Left hindlimb (tissue), 1 donor: ENCODE measurements at regions not wholly inside any gene's neighbourhood (a gene's known extent, or its start where the extent isn't known, plus 50 kb on each side); places are given as distances from the start of the nearest gene placed in this dataset.
"Not testable (repeated sequence)": the region's sequence is repeated elsewhere in the genome, so short reads cannot be mapped to it uniquely, and the experiment has no call there.

Experiments used
- DNase-seq: peaks from one replicate; pipeline ENCODE4 v3.0.0-alpha.2; 2018

DNA sequence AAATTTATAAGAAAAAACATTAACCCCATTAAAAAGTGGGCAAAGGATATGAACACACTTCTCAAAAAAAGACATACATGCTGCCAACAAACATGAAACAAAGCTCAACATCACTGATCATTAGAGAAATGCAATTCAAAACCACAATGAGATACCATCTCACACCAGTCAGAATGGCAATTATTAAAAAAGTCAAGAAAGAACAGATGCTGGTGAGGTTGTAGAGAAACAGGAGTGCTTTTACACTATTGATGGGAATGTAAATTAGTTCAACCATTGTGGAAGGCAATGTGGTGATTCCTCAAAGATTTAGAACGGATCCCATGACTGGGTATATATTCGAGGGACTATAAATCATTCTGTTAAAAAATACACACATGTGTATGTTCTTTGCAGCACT is 1665.5 kb downstream of the BRINP3 start:
- DNase-seq = not testable (repeated sequence)

DNA sequence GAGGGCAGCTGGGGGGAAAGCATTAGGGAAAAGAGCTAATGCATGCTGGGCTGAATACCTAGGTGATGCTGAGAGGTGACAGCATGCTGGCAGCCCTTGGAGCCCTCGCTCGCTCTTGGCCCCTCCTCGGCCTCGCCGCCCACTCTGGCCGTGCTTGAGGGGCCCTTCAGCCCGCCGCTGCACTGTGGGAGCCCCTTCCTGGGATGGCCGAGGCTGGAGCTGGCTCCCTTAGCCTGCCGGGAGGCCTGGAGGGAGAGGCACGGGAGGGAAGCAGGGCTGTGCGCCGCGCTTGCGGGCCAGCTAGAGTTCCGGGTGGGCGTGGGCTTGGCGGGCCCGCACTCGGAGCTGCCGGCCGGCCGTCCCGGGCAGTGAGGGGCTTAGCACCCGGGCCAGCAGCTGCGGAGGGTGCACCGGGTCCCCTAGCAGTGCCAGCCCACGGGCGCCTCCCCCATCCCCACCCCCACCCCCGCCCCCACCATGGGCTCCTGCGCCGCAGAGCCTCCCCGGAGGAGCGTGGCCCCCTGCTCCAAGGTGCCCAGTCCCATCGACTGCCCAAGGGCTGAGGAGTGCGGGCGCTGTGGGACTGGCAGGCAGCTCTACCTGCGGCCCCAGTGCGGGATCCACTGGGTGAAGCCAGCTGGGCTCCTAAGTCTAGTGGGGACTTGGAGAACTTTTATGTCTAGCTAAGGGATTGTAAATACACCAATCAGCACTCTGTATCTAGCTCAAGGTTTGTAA is 1664.7 kb downstream of the BRINP3 start:
- not testable (repeated sequence) for DNase-seq

DNA sequence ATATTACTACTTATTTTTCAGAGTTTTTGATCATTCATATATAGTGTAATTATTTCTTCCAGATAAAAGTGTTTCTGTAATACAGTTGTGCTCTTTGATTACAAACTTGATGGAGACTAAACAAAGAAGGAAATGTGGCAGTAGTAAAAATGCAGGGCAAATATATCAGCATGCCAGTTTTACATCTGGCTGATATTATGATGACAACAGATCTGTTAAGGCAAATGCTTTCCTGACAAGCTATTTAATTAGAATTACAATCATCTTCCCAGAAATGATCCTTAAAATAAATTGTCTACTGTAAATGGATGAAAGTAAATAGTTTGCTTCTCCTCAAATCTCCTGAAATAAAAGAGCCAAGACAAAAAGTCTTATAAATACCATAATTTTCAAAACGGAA is 1659.8 kb downstream of the BRINP3 start:
- DNase-seq = no peak

DNA sequence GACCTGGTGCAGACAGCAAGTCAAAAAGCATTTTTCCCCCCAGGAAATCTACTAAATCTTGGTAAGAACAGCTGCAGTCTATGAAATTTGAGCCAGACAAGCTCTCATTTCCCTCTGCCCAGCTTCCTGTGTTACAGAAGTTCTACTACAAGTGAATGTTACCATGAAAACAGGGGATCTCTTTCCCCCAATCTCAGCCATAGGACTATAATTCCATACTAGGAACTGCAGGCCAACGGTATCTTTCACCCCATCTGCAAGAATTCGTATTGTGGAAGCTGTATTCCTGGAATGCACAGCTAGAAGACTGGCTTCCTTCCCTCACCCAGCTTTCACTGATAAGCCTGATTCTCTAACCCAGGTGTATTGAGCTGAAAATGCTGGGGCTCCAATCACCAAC is 1655.4 kb downstream of the BRINP3 start:
- peak; percentile 18 for DNase-seq

DNA sequence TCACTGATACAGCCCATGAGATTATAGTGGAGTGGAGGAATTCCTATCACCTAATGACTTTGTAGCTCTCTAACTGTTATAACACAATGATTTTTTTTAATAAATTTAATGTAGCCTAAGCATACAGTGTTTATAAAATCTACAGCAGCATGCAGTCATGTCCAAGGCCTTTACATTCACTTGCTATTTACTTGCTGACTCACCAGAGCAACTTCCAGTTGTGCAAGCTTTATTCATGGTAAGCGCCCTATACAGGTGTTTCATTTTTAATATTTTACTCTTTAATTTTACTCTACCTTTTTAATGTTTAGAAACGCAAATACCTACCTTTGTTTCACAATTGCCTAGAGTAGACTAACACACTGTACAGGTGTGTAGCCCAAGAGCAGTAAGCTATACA is 1652.2 kb downstream of the BRINP3 start:
- no peak for DNase-seq

DNA sequence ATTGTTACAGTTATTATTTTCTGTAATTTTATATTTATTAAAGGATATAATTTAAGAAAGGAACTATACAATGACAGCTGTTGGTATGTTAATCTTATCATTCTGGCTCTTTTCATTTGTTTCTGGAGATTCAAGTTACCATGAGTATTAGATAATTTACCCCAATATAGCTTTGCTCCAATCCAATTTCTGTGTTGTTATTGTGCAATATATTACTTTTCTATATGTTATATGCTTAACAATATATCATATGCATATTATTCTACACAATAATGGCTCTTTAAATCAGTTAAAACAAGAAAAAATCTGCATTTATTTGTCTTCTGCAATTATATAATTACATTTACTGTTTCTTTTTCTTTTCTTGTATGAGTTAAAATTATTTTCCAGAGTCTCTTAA is 1650.9 kb downstream of the BRINP3 start:
- no peak for DNase-seq

DNA sequence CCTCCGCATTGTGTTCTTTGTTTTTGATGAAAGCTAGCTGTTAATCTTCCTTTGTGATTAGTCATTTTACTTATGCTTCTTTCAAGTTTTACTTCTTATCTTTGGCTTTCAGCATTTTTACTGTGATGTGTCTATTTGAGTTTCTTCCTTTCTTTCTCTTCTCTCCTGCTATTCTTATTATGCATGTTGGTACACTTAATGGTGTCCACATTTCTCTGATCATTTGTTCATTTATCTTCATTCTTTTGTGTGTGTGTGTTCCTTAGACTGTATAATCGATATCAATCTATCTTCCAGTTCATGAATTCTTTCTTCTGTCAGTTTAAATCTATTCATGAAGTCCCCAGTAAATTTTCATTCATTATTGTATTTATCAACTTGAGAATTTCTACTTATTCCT is 1650.3 kb downstream of the BRINP3 start:
- DNase-seq = no peak

DNA sequence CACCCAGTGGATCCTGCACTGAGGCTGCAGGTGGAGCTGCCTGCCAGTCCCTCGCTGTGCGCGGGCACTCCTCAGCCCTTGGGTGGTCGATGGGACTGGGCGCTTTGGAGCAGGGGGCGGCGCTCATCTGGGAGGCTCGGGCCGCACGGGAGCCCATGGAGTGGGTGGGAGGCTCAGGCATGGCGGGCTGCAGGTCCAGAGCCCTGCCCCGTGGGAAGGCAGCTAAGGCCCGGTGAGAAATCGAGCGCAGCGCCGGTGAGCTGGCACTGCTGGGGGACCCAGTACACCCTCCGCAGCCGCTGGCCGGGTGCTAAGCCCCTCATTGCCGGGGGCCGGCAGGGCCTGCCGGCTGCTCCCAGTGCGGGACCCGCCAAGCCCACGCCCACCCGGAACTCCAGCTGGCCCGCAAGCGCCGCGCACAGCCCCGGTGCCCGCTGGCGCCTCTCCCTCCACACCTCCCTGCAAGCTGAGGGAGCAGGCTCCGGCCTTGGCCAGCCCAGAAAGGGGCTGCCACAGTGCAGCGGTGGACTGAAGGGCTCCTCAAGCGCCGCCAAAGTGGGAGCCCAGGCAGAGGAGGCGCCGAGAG is 1636.5 kb downstream of the BRINP3 start:
- not testable (repeated sequence) for DNase-seq

DNA sequence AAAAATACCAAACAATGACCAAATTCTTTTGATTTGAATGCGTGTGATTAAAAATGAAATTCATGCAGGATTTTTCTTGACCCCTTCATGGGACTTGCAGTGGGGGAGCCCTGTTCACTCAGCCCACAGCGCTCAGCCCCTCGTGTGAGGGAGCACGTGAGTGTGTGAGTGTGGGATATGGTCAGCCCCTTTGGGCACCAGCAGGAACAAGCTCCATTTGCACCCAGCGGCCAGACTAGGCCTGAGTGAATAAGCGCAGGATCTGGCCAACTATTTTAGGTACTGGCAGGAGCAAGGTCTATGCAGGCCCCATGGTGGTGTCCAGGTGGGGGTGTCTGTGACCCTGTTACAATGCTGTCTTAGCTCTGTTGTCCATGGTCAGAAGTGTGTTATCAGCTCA is 1631.2 kb downstream of the BRINP3 start:
- no peak for DNase-seq

DNA sequence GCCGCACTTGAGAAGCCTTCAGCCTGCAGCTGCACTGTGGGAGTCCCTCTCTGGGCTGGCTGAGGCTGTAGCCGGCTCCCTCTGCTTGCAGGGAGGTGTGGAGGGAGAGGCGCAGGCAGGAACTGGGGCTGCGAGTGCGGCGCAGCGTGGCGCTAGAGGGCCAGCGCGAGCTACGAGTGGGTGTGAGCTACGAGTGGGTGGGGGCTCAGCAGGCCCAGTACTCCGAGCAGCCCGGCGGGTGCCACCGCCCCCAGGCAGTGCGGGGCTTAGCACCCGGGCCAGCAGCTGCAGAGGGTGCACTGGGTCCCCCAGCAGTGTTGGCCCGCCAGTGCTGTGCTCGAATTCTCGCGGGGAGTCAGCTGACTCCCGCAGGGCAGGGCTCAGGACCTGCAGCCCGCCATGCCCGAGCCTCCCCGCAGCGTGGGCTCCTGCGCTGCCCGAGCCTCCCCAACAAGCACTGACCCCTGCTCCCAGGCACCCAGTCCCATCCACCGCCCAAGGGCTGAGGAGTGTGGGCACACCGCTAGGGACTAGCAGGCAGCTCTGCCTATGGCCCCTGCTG is 1620.1 kb downstream of the BRINP3 start:
- no peak for DNase-seq

DNA sequence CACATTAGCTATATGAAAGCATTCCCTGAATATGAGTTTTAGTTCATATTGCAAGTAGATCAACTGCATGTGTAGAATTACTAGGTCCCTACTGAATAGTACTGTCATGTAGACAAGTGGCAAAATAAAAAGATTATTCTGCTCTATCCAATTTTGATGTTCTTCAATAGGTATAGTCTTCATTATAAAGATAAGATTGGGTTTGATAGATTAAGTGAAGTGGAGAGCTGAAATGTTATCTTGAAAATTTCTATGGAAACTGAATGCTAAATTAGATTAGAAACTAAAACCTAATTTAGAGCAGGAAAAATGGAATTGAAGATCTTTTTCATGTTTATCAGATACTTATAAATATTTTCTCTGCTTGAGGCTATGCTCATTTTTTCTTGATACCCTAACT is 1610.0 kb downstream of the BRINP3 start:
- DNase-seq = no peak

DNA sequence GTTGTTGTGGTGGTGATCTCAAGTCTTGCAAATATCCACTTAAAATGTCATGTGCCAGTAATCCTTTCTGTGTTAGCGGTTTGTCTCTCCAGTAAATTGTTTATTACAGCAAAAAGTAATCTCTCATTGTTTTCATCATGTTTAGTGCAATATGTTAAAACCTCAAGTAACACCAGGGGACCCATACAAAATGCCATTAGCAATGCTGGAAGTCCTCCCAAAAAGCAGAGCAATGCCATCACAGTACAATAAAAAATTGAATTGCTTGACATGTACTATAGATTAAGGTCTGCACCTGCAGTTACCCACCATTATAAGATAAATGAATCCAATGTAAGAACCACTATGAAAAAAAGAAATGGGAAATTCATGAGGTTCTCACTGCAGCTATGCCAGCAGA is 1606.5 kb downstream of the BRINP3 start:
- DNase-seq = no peak

DNA sequence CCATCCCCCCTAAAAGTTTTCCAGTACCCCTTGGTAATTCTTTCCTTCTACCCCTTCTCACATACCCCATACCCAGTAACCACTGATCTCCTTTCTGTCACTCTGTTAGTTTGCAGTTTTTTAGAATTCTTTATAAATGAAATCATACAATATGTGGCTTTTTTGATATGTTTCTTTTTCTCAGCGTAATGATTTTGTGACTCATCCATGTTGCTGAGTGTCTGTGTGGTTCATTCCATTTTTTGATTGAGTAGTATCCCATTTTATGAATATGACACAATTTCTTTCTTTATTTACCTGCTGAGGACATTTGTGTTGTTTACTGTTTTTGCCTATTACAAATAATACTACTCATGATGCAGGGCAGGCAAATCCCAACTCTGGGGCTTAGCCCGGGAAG is 1605.3 kb downstream of the BRINP3 start:
- DNase-seq = no peak

DNA sequence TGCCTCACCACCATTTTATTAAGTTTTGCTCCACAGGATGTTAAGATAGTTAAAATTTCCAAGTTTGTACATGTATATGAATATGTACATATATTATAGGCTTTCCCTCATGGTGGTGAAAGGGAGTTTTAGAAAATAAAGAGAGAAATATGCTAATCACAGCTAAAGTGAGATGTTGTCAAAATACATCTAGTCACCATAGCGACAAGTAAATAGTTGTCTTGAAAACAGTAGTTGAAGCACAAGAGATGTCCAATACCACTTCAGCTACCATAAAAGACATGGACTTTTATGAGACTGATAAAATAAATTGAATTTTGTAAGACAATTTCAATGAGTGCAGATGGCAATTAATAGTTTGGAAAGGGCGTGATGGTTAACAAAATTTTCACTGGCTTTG is 1600.0 kb downstream of the BRINP3 start:
- no peak for DNase-seq

DNA sequence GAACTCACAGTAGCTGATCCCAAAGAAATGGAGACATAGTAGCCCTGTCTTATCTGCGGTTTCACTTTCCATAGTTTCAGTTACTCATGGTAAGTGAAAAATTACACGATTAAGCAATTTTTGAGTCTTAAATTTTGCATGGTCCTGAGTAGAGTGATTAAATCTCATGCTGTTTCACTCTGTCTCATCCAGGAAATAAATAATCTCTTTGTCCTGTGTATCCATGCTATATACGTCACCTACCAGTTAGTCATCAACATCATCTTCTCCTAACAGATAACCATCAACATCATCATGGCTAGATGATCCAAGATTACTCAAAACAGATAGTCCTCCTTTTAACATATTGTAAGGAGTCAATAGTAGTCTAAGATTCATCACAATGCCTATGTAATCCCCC is 1589.3 kb downstream of the BRINP3 start:
- no peak for DNase-seq

DNA sequence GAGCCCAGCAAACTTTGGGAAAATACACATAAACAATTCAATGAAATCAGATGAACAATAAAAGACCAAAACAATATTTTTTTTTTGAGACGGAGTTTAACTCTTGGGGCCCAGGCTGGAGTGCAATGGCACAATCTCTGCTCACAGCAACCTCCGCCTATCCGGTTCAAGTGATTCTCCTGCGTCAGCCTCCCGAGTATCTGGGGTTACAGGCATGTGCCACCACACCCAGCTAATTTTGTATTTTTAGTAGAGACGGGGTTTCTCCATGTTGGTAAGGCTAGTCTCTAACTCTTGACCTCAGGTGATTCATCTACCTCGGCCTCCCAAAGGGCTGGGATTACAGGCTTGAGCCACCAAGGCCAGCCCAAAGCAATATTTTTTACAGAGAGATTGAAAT is 1588.5 kb downstream of the BRINP3 start:
- DNase-seq = no peak

DNA sequence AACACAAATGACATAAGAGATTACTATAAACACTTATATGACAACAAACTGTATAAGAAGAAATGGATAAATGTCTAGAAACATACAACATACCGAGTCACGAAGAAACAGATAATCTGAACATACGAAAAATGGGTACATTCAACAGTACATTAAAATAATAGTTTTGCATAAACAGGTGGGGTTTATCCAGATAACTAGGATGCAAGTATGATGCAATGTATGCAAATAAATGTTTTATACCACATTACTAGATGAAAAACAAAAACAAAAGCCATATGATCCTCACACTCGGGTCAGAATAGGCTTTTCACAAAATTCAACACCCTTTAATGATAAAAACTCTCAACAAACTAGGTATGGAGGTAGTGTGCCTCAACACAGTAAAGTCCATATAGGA is 1585.7 kb downstream of the BRINP3 start:
- DNase-seq = no peak

DNA sequence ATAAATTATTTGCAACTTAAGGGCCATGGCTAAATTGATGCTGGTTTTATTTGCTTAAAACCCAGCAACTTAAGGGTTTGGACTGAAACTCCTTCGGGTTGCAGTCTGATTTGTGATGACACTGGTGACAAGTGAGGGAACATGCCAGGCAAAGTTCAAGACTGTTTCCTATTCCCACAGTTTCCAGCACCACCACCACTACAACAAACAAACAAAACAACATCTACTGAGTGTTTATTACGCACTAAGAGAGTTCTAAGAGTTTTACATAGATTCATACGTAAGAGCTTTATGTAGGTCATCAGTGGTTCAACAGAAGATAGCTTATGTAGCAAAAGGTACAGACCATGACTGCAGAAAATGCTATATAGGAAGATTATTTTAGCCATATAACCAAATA is 1582.1 kb downstream of the BRINP3 start:
- no peak for DNase-seq

DNA sequence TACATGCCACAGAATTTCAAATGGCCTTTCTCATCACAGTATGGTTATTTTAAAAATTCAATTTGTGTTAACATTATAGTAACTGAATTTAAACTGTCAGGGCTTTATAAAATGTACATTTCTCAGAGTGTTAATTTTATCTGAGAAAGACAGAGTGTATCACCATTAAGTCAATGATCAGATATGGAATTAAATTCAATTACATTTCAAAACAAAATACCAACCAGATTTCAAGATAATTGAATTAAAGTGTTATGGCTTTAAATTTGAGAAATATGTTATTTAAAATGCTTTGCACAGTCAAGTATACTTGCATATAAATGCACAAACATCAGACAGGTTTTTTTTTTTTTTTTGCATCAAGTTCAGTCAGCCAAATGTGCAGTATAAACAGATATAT is 1574.4 kb downstream of the BRINP3 start:
- no peak for DNase-seq

DNA sequence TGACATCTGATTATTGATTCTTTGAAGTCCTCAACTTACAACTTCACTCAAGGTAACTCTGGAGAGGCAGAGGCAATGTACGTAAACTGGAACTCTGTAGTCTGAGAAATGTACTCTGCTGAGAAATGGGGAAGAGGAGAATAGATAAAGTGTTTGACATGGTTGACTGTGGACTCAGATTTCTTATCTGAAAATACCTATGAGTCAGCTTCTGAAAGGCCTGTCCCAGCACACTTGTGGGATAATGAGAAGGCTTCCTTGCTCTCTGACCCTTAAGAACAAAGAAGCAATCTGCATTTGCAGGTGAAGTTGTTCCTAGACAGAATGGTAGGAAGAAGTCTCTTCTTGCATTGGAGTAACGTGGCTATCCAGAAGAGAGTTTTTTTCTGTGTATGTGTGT is 1573.5 kb downstream of the BRINP3 start:
- DNase-seq = no peak

DNA sequence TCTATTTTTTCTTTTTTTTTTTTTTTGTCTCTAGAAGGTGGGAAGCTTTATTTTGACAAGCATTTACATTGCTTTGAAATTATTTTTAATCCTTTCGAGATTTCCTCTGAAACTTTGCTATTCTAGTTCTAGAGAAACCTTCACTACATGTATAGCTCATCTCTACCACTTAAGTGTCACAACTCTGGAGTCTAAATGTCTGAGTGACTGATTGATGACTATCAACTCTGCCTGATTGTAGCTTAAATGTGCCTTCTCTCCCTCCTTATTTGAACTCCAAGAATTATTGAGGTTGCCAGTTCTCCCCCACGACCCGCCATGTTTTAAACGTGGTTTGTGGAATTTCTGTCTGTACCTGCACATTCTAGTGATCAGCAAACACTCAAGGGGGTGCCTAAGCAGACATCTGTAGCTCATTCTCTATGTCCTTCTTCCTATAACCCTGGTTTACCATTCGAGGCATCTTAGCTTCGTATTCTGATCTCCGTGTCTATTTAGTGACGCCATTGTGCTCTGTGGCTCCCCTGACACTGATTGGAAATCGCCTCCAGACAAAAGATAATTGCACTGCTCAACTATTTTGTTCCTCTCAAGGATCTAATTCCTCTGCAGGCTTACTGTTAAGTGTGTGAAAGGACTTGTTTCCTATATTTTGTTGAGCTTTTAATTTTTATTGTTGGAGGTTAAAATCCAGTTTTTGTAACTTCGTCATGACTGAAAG is 1570.6 kb downstream of the BRINP3 start:
- no peak for DNase-seq

DNA sequence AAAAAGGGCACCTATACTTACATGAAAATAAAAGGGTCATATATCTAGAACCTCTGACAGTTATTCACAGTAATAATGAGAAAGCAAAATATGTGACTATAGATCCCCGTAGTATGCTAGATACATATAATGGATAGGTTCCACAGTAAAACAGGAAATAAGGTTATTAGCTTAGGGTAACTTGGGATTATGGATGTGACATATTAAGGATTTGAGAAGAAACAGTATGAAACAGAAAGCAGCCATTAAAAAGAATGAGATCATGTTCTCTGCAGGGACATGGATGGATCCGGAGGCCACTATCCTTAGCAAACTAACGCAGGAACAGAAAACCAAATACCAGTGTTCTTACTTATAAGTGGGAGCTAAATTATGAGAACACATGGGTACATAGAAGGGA is 1547.3 kb downstream of the BRINP3 start:
- DNase-seq = no peak

DNA sequence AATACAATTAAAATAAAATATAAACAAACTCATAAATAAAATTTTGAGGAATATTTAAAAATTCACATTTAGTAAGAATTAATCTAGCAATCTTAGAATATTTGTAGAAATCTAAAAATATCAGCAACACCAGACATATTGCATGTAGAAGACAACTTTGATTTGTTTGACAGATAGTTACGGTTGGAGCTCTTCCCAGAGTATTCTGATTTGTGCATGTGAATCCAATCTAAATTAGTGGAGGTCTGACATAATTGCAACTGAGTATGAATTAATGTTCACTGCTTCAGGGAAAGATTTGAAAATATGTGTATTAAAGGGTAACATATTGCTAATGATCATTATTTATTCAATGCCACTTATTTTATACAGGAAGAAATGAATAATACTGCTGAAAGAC is 1546.2 kb downstream of the BRINP3 start:
- no peak for DNase-seq

DNA sequence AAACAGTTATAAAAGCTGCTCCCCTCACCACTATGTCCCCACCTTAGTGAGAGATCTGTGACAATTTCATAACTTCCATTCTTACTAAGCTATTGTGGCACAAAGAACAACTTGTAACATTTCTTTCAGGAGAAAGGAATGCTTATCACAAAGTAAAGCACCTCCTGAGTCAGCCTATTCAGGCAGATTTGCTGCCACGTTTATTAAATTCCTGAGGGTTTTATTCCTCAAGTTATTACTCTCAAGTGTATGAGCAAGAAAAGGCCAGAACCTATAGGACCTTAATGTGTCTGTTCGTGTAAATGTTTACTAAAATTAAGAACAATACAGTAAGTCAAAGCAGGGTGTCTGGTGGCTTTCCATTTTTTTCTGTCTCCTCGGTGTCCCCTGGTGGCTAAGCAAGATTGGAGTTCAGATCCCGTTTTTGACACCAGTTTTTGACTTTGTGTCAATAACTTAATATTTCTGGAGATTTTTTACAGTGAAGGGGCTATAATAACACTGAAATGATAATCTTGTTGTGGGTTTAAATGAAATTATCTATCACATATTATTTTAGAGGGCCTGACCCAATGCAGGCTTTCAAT is 1539.6 kb downstream of the BRINP3 start:
- DNase-seq = no peak
